GM23338 (cell line): ENCODE measurements at regions not wholly inside any gene's neighbourhood (a gene's known extent, or its start where the extent isn't known, plus 50 kb on each side); places are given as distances from the start of the nearest gene placed in this dataset.

Experiments used
- CREB1 ChIP-seq: fragments of 250-450 bp; sonication (Bioruptor Pico); IDR thresholded peaks from 2 replicates; pipeline ENCODE4 v1.5.0; 2020; ENCODE audit warnings: low read depth, mild to moderate bottlenecking, moderate library complexity
- CTCF ChIP-seq, 2 experiments: fragments of 200-600 bp in 1 of 2; sonication (generic) in 1 of 2; conservative IDR thresholded peaks; 2 replicates each; pipeline versions ENCODE4 v1.5.1 to v1.6.1; 2016 to 2017; ENCODE audit warnings: antibody characterized with exemption in 2 of 2, low read depth in 2 of 2, mild to moderate bottlenecking in 2 of 2, moderate library complexity in 1 of 2
- EZH2 ChIP-seq: fragments of 200-600 bp; sonication (generic); IDR thresholded peaks from one replicate; pipeline ENCODE4 v1.8.0; 2017; ENCODE audit warnings: antibody characterized with exemption, mild to moderate bottlenecking, low read depth; ENCODE audit not compliant: unreplicated experiment
- EZH2phosphoT487 ChIP-seq: fragments of 200-600 bp; sonication (generic); IDR thresholded peaks from one replicate; pipeline ENCODE4 v1.8.1; 2018; ENCODE audit warnings: antibody characterized with exemption; ENCODE audit not compliant: unreplicated experiment
- JUNB ChIP-seq: IDR thresholded peaks from one replicate; pipeline ENCODE4 v1.6.1; 2016; ENCODE audit warnings: antibody characterized with exemption; ENCODE audit not compliant: unreplicated experiment
- POLR2AphosphoS5 ChIP-seq: IDR thresholded peaks from 2 replicates; pipeline ENCODE4 v1.6.1; 2016; ENCODE audit warnings: antibody characterized with exemption, low read depth
- REST ChIP-seq: IDR thresholded peaks from one replicate; pipeline ENCODE4 v1.6.1; 2018; ENCODE audit warnings: antibody characterized with exemption; ENCODE audit not compliant: unreplicated experiment
- STAT1 ChIP-seq: IDR thresholded peaks from one replicate; pipeline ENCODE4 v1.6.1; 2016; ENCODE audit warnings: antibody characterized with exemption; ENCODE audit not compliant: unreplicated experiment
- ZNF331 ChIP-seq: fragments of 250-450 bp; sonication (Bioruptor Pico); IDR thresholded peaks from 2 replicates; pipeline ENCODE4 v1.5.0; 2020; ENCODE audit warnings: low read depth, mild to moderate bottlenecking, moderate library complexity

- no peak for TF ChIP-seq EZH2phosphoT487
- TF ChIP-seq STAT1: no peak
- TF ChIP-seq CTCF (conservative IDR thresholded peaks at IDR 0.05; ENCODE audit: low read depth in 2 of 2): no peak
- TF ChIP-seq POLR2AphosphoS5: no peak
- no peak for TF ChIP-seq EZH2
- TF ChIP-seq REST: no peak
- TF ChIP-seq JUNB: no peak
- TF ChIP-seq ZNF331: no peak
- TF ChIP-seq CREB1: no peak
Observed at GRCh38 chr12:67390273-67390672, 121.1 kb downstream of the CAND1 start.
